ENCODE measurements at regions not wholly inside any gene's neighbourhood (a gene's known extent, or its start where the extent isn't known, plus 50 kb on each side); places are given as distances from the start of the nearest gene placed in this dataset.

GRCh38 chr7:13702251-13702650, 287.2 kb downstream of the ETV1 start:
- no peak for TF ChIP-seq EZH2phosphoT487 (IDR thresholded peaks at IDR 0.05; ENCODE audit: borderline replicate concordance, low read depth, low read length)
- no peak for TF ChIP-seq CTCF (conservative IDR thresholded peaks at IDR 0.05; ENCODE audit: low read length)
- Histone ChIP-seq H2AFZ (ENCODE audit: low read length) (no peak overlapping the region), H3K4me1 (ENCODE audit: insufficient read depth, low read length, poor library complexity, severe bottlenecking) (no peaks in the 10 kb centered on the region), H3K27ac (ENCODE audit: low read depth, low read length, poor library complexity, severe bottlenecking) (no peak overlapping the region), H3K9me3 (ENCODE audit: low read length) (no peaks in the 10 kb centered on the region), H3K9me2 (ENCODE audit: insufficient read depth, low read length) (no peaks in the 10 kb centered on the region), H4K20me1 (ENCODE audit: insufficient read depth, low read length) (no peaks in the 10 kb centered on the region), H3K4me2 (ENCODE audit: low read length) (no peak overlapping the region), H3K4me3 (ENCODE audit: low read depth, low read length, poor library complexity, severe bottlenecking) (no peak overlapping the region), H3K79me2 (ENCODE audit: insufficient read depth, low read depth, low read length) (no peaks in the 10 kb centered on the region), H3K36me3 (ENCODE audit: insufficient read depth, low read length) (no peaks in the 10 kb centered on the region)
- no peak for DNase-seq (ENCODE audit: low spot score)
- CTCF ChIA-PET (ENCODE audit: unreplicated experiment) = no interaction called here
- POLR2A ChIA-PET = no interaction called here
- BruUV-seq (replicated peaks) = no TSS peak
- intact Hi-C loops (cut with micrococcal nuclease; ENCODE audit: unreplicated experiment) = no loop called here

- CTCF ChIA-PET (ENCODE audit: unreplicated experiment) = no interaction called here
- no peaks in the 10 kb centered on the region for H3K9me2 ChIP-seq (ENCODE audit: insufficient read depth, low read length)
- POLR2A ChIA-PET = no interaction called here
- intact Hi-C loops (cut with micrococcal nuclease; ENCODE audit: unreplicated experiment) = no loop called here
- H3K4me3 ChIP-seq (ENCODE audit: low read depth, low read length, poor library complexity, severe bottlenecking) = no peak overlapping the region
- H3K79me2 ChIP-seq (ENCODE audit: insufficient read depth, low read depth, low read length) = no peaks in the 10 kb centered on the region
- no peak overlapping the region for H3K4me2 ChIP-seq (ENCODE audit: low read length)
- H3K27ac ChIP-seq (ENCODE audit: low read depth, low read length, poor library complexity, severe bottlenecking) = no peak overlapping the region
- no peak overlapping the region for H2AFZ ChIP-seq (ENCODE audit: low read length)
- no peaks in the 10 kb centered on the region for H4K20me1 ChIP-seq (ENCODE audit: insufficient read depth, low read length)
- H3K36me3 ChIP-seq (ENCODE audit: insufficient read depth, low read length) = no peaks in the 10 kb centered on the region
- no peaks in the 10 kb centered on the region for H3K4me1 ChIP-seq (ENCODE audit: insufficient read depth, low read length, poor library complexity, severe bottlenecking)
- no TSS peak for BruUV-seq (replicated peaks)
- no peaks in the 10 kb centered on the region for H3K9me3 ChIP-seq (ENCODE audit: low read length)
- TF ChIP-seq CTCF (conservative IDR thresholded peaks at IDR 0.05; ENCODE audit: low read length) = no peak
- no peak for TF ChIP-seq EZH2phosphoT487 (IDR thresholded peaks at IDR 0.05; ENCODE audit: borderline replicate concordance, low read depth, low read length)
- DNase-seq (ENCODE audit: low spot score) = no peak
Observed at GRCh38 chr7:13708670-13709069, 280.8 kb downstream of the ETV1 start.

- CTCF ChIA-PET (ENCODE audit: unreplicated experiment) = no interaction called here
- intact Hi-C loops (cut with micrococcal nuclease; ENCODE audit: unreplicated experiment) = no loop called here
- no peak for TF ChIP-seq EZH2phosphoT487 (IDR thresholded peaks at IDR 0.05; ENCODE audit: borderline replicate concordance, low read depth, low read length)
- no peak for TF ChIP-seq CTCF (conservative IDR thresholded peaks at IDR 0.05; ENCODE audit: low read length)
- BruUV-seq (replicated peaks) = no TSS peak
- Histone ChIP-seq H3K36me3 (ENCODE audit: insufficient read depth, low read length) (no peaks in the 10 kb centered on the region), H3K4me1 (ENCODE audit: insufficient read depth, low read length, poor library complexity, severe bottlenecking) (no peaks in the 10 kb centered on the region), H3K27ac (ENCODE audit: low read depth, low read length, poor library complexity, severe bottlenecking) (no peak overlapping the region), H3K79me2 (ENCODE audit: insufficient read depth, low read depth, low read length) (no peaks in the 10 kb centered on the region), H3K9me2 (ENCODE audit: insufficient read depth, low read length) (no peaks in the 10 kb centered on the region), H4K20me1 (ENCODE audit: insufficient read depth, low read length) (no peaks in the 10 kb centered on the region), H3K4me2 (ENCODE audit: low read length) (no peak overlapping the region), H3K4me3 (ENCODE audit: low read depth, low read length, poor library complexity, severe bottlenecking) (no peak overlapping the region), H3K9me3 (ENCODE audit: low read length) (no peaks in the 10 kb centered on the region), H2AFZ (ENCODE audit: low read length) (no peak overlapping the region)
- no peak for DNase-seq (ENCODE audit: low spot score)
- POLR2A ChIA-PET = no interaction called here
Observed at GRCh38 chr7:13713092-13713491, 276.4 kb downstream of the ETV1 start.

All from OCI-LY7 (cell line).